AG04449 (cell line): ENCODE measurements at regions not wholly inside any gene's neighbourhood (a gene's known extent, or its start where the extent isn't known, plus 50 kb on each side); places are given as distances from the start of the nearest gene placed in this dataset.

ENCODE experiments used
- CTCF ChIA-PET: fragments of 350-600 bp; formaldehyde crosslinking; extraction: SDS; loops from one replicate; lab custom pipeline; 2021; ENCODE audit warnings: antibody characterized with exemption; lab: Yijun Ruan, JAX
- POLR2A ChIA-PET: fragments of 400-600, 350-600 bp; formaldehyde crosslinking; extraction: SDS; loops from one replicate; lab custom pipeline; 2020; ENCODE audit warnings: antibody characterized with exemption, inconsistent platforms; lab: Yijun Ruan, JAX
- DNase-seq: peaks from one replicate; pipeline ENCODE4 v3.0.0-alpha.2; 2010; ENCODE audit warnings: low read depth, low spot score
- H3K4me3 ChIP-seq: 2 replicates; pipeline ENCODE4 v1.5.1; 2011; ENCODE audit warnings: low read depth, mild to moderate bottlenecking, control low read depth, low read length
- TF ChIP-seq, protein P1 (sequence below): IDR thresholded peaks from one replicate; pipeline ENCODE4 v1.5.1; 2011; ENCODE audit warnings: mild to moderate bottlenecking, moderate library complexity, low read length, control low read depth, inconsistent platforms; ENCODE audit not compliant: insufficient read depth; ENCODE audit errors: missing control alignments

DNA sequence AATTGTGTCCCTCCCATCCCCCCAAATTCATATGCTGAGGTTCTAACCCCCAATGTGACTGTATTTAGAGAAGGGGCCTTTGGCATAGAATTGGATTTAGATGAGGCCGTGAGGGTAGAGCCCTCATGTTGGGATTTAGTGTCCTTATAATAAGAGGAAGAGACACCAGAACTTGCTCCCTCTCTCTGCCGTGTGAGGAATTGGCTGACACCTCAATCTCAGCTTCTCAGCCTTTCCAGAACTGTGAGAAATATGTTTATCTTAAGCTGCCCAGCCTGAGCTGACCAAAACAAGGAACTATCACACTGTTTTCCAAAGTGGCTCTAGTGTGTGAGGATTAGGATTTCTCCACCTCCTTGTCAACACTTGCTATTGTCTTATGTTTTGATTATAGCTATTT, 400.0 kb upstream of the FZD8 start:
- no peak for DNase-seq
- no peak overlapping the region for H3K4me3 ChIP-seq
- TF ChIP-seq, protein P1, sequence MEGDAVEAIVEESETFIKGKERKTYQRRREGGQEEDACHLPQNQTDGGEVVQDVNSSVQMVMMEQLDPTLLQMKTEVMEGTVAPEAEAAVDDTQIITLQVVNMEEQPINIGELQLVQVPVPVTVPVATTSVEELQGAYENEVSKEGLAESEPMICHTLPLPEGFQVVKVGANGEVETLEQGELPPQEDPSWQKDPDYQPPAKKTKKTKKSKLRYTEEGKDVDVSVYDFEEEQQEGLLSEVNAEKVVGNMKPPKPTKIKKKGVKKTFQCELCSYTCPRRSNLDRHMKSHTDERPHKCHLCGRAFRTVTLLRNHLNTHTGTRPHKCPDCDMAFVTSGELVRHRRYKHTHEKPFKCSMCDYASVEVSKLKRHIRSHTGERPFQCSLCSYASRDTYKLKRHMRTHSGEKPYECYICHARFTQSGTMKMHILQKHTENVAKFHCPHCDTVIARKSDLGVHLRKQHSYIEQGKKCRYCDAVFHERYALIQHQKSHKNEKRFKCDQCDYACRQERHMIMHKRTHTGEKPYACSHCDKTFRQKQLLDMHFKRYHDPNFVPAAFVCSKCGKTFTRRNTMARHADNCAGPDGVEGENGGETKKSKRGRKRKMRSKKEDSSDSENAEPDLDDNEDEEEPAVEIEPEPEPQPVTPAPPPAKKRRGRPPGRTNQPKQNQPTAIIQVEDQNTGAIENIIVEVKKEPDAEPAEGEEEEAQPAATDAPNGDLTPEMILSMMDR, result no peak
- POLR2A ChIA-PET, result no interaction called here
- CTCF ChIA-PET, result no interaction called here

- no peak for DNase-seq
- TF ChIP-seq, protein P1, result no peak
- no peak overlapping the region for H3K4me3 ChIP-seq
- CTCF ChIA-PET, result interaction anchor here (0.9 kb wide), 1 partner anchor 10 kb away, joined by 3 read pairs; no protein-coding TSS in a partner anchor
- POLR2A ChIA-PET, result no interaction called here
Measured at GRCh38 chr10:36038316-36038955, 396.3 kb upstream of the FZD8 start.

DNA sequence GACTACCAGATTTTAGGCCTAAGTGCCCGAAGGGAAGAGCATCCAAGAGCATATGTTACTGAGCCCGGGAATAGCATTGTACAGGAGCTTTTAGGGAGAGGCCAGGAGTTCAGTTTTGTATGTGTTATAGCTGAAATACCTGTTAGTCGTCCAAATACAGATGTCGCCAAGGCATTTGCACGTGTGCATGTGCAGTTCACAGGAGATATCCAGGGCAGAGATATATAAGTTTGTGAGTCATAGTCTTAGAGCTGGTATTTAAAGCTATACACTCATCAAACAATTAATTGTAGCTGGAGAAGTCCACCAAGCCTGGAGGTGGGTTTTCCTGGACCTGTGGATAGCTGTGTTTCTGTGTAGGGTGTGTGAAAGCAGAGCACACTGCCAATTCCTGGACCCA, 394.0 kb upstream of the FZD8 start:
- TF ChIP-seq, protein P1, result no peak
- no peak overlapping the region for H3K4me3 ChIP-seq
- ChIA-PET POLR2A (no interaction called here), CTCF (no interaction called here)
- DNase-seq, result no peak

DNA sequence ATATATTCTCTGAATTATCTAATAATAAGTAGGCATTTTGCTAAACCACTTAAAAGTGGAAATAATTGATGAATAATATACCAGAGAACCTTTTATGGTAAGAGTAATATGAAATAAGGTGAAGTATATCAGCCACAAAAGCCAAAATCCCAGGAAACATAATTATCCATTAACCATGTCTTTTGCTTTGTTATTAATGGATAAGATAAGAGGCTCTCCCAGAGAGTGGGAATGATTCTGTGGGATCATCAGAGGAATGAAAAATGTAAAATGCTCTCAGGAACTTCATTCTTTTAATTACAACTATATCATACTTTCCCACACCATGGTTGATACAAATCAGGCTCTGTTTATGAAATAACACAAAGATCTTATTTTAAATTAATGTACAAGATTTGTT, 391.7 kb upstream of the FZD8 start:
- POLR2A ChIA-PET, result no interaction called here
- no peak overlapping the region for H3K4me3 ChIP-seq
- DNase-seq, result no peak
- CTCF ChIA-PET, result no interaction called here
- TF ChIP-seq, protein P1, result no peak

- POLR2A ChIA-PET, result no interaction called here
Measured at GRCh38 chr10:36030516-36030915, 388.4 kb upstream of the FZD8 start.

GRCh38 chr10:36026656-36027390, 384.7 kb upstream of the FZD8 start:
- no peak for DNase-seq
- TF ChIP-seq, protein P1, result no peak
- POLR2A ChIA-PET, result no interaction called here
- CTCF ChIA-PET, result no interaction called here
- no peak overlapping the region for H3K4me3 ChIP-seq

More at GRCh38 chr10:36030516-36030915, 388.4 kb upstream of the FZD8 start:
- H3K4me3 ChIP-seq, result no peak overlapping the region
- DNase-seq, result no peak
- CTCF ChIA-PET, result no interaction called here
- TF ChIP-seq, protein P1, result no peak
